AG09309 (cell line): ENCODE measurements at regions not wholly inside any gene's neighbourhood (a gene's known extent, or its start where the extent isn't known, plus 50 kb on each side); places are given as distances from the start of the nearest gene placed in this dataset.

Source experiments
- DNase-seq: peaks from one replicate; pipeline ENCODE4 v3.0.0-alpha.2; 2010; ENCODE audit warnings: low read depth
- H3K4me3 ChIP-seq: 2 replicates; pipeline ENCODE4 v1.5.1; 2011; ENCODE audit warnings: mild to moderate bottlenecking, low read depth, low read length, moderate library complexity; ENCODE audit not compliant: control insufficient read depth
- CTCF ChIP-seq: IDR thresholded peaks from 2 replicates; pipeline ENCODE4 v1.5.1; 2011; ENCODE audit warnings: mild to moderate bottlenecking, low read depth, low read length, inconsistent platforms; ENCODE audit not compliant: insufficient read depth, control insufficient read depth; ENCODE audit errors: missing control alignments

DNA sequence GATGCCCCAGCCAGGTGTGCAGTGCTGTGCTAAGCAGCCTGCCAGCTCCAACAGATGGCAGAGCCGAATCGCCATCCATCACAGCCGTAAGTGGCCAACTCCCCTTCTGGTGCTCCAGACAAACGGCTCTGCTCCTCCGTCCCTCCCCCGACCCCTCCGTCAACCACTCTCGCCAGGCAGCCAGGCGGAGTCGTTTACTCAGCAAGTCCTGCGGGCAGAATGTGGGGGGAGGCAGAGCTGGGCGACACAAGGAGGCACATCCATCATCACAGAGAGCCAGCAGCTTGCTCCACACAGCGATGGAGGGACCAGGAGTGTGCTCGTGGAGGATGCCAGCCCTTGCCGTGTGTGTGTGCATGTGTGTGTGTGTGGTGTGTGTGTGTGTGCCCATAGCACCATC is 206.6 kb upstream of the GRIK3 start:
- no peak overlapping the region for H3K4me3 ChIP-seq
- TF ChIP-seq CTCF = no peak
- no peak for DNase-seq

- no peak for TF ChIP-seq CTCF
- no peak overlapping the region for H3K4me3 ChIP-seq
- DNase-seq = no peak
Observed at GRCh38 chr1:37242501-37242900, 208.2 kb upstream of the GRIK3 start.

DNA sequence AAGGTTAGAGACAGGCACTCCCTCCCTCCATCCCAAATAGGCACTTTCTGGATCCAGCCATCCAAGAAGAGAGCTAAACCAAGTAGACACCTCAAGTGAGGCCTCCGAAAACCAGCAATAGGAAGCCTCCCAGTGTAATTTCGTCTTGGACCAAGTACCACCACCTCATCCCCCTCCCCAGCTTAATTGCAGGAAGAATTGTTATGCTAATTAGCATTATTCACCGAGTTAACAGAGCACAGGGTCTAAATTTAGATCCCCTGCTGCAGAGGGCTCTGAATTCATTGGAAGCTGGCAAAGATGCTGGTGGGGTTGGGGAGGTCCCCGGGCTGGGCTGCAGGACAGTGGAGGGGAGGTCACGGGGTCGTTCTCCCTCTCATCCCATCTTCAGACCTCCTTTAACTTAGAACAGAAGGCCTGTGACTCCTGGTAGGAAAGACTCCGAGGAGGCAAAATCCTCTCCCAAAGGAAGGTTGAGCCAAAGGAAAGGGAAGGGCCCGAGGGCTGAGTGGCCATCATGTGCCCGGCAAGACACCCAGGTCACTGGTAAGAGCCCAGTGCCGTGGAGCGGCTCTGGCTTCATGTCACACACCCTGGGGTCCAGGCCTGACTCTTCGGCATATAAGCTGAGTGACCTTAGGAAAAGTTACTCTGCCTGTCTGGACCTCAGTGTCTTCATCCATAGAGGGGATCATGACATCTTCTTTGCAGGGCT is 209.2 kb upstream of the GRIK3 start:
- no peak for TF ChIP-seq CTCF
- no peak overlapping the region for H3K4me3 ChIP-seq
- no peak for DNase-seq

GRCh38 chr1:37244083-37244480 is 209.8 kb upstream of the GRIK3 start:
- TF ChIP-seq CTCF = no peak
- DNase-seq = no peak

GRCh38 chr1:37244815-37245214 is 210.5 kb upstream of the GRIK3 start:
- TF ChIP-seq CTCF = no peak
- no peak for DNase-seq
- no peak overlapping the region for H3K4me3 ChIP-seq

More at GRCh38 chr1:37244083-37244480, 209.8 kb upstream of the GRIK3 start:
- H3K4me3 ChIP-seq = no peak overlapping the region

DNA sequence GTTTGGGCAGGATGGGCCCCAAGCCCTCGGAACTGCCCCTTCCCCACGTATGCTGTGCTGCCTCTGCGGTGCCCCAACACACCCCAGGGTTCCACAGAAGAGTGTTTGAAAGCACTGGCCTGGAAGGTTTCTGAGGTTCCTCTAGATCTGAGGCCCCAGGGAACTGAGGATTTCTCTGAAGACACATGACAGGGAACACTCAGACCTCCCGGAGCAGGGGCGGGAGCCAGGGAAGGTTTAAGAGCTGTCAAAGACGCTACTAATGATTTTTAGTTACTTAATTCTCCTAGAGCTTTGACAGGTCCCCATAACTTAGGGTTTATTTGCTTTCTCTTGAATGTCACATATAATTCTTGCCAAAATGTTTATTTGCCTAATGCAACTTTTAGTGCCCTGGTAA is 212.3 kb upstream of the GRIK3 start:
- DNase-seq = no peak
- TF ChIP-seq CTCF = no peak
- H3K4me3 ChIP-seq = no peak overlapping the region
